Ishikawa (cell line): ENCODE measurements at regions not wholly inside any gene's neighbourhood (a gene's known extent, or its start where the extent isn't known, plus 50 kb on each side); places are given as distances from the start of the nearest gene placed in this dataset.

Experiments
- CEBPB ChIP-seq: IDR thresholded peaks from 2 replicates; pipeline ENCODE4 v1.6.1; 2012
- CREB1 ChIP-seq: IDR thresholded peaks from 2 replicates; pipeline ENCODE4 v1.6.1; 2012; ENCODE audit warnings: low read depth
- EGR1 ChIP-seq: IDR thresholded peaks from 2 replicates; pipeline ENCODE4 v1.6.1; 2012
- EP300 ChIP-seq: IDR thresholded peaks from 2 replicates; pipeline ENCODE4 v1.6.1; 2012; ENCODE audit warnings: borderline replicate concordance
- FOXM1 ChIP-seq: IDR thresholded peaks from 2 replicates; pipeline ENCODE4 v1.6.1; 2012; ENCODE audit warnings: low read depth, borderline replicate concordance
- NFIC ChIP-seq: IDR thresholded peaks from 2 replicates; pipeline ENCODE4 v1.6.1; 2012
- RAD21 ChIP-seq: IDR thresholded peaks from 2 replicates; pipeline ENCODE4 v1.6.1; 2012; ENCODE audit warnings: low read depth
- REST ChIP-seq: IDR thresholded peaks from 2 replicates; pipeline ENCODE4 v1.6.1; 2012; ENCODE audit warnings: low read depth, mild to moderate bottlenecking
- TAF1 ChIP-seq: IDR thresholded peaks from 2 replicates; pipeline ENCODE4 v1.6.1; 2012; ENCODE audit warnings: low read depth, mild to moderate bottlenecking
- TCF12 ChIP-seq: IDR thresholded peaks from 2 replicates; pipeline ENCODE4 v1.6.1; 2012; ENCODE audit warnings: low read depth
- TEAD4 ChIP-seq: IDR thresholded peaks from 2 replicates; pipeline ENCODE4 v1.6.1; 2012
- YY1 ChIP-seq: IDR thresholded peaks from 2 replicates; pipeline ENCODE4 v1.6.1; 2012; ENCODE audit warnings: low read depth
- ZBTB7A ChIP-seq: IDR thresholded peaks from 2 replicates; pipeline ENCODE4 v1.6.1; 2012; ENCODE audit warnings: low read depth
- TF ChIP-seq, protein P1 (sequence below): IDR thresholded peaks from 2 replicates; pipeline ENCODE4 v1.6.1; 2012
- TF ChIP-seq, protein P2 (sequence below): IDR thresholded peaks from 2 replicates; pipeline ENCODE4 v1.6.1; 2012

DNA sequence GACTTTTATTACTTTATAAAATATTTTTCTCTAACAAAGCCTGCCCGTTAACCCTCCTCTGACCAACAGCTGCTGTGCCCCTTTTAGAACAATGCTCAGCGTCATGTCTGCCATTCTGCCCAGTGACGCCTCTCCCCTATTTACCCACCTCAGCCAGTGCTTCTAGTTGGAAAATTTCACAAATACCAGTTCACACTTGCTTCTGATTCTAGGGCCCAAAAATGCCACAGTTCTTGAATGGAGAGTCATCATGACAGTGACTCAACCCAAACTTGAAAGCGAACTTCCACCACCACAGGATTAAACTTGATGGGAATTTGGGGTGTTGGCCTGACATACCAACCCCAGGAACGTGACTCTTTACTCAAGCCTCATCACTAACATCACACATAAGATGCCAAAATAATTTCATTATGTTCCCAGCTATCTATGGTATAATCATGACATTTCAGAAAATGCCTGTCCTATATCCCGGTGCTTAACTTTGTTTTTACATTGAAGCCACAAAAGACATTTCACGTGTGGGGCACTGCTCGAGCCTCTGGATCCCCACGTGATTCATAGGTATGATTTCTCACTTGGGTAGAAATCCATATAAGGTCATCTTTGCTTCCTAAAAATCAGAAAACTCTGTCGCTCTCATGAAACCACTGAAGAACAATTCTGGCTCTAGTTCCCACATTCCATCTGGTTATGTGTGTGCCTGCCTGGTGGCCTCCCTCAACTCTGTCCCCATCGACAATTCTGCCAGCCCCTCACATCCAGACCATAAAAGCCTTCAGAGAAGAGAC lies 220.9 kb downstream of the ACTL7B start:
- TF ChIP-seq TCF12, result no peak

GRCh38 chr9:108634204-108634603 lies 221.6 kb downstream of the ACTL7B start:
- TF ChIP-seq FOXM1 (no peak), CEBPB (no peak), NFIC (no peak), EP300 (no peak), CREB1 (no peak), EGR1 (no peak), REST (no peak), TCF12 (no peak)
- TF ChIP-seq, protein P1, sequence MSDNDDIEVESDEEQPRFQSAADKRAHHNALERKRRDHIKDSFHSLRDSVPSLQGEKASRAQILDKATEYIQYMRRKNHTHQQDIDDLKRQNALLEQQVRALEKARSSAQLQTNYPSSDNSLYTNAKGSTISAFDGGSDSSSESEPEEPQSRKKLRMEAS, result no peak
- TF ChIP-seq, protein P2, sequence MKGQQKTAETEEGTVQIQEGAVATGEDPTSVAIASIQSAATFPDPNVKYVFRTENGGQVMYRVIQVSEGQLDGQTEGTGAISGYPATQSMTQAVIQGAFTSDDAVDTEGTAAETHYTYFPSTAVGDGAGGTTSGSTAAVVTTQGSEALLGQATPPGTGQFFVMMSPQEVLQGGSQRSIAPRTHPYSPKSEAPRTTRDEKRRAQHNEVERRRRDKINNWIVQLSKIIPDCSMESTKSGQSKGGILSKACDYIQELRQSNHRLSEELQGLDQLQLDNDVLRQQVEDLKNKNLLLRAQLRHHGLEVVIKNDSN, result no peak

DNA sequence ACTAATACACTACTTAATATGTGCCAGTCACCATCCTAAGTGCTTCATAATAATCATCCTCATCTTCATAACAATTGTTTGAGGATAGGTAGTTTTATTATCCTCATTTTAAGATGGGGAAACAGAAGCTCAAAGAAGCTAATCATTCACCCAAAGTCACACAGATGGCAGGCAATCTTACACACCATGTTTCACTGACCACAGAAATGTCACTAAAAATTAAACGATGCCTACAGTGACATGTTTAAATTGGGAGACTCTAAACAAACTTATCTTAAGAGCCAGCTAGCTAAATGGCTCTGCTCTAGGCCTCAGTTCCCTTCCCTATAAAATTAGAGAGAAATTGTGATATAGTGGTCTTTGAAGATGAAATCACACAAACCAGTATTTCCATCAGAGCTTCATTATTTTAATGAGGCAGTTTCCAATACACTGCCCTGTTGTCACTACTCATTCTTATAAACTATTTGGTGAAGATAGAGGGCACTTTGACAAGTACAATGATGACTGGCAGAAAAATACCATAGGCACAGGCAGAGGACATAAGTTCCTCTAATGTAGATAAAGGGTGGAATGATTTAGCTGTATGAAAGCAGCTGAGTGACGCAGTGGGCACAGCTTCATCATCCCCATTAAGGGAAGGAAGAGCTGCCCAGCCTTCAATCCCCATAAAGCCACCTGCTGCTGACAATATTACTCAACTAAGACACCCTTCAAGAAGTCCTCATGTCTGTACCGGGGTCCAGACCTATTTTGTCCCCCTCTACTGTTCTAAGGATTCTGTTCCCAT lies 224.1 kb downstream of the ACTL7B start:
- TF ChIP-seq CREB1 (no peak), ZBTB7A (no peak), YY1 (no peak), CEBPB (no peak), TEAD4 (no peak), EGR1 (no peak), EP300 (no peak), FOXM1 (no peak), RAD21 (no peak), NFIC (no peak), TCF12 (no peak), TAF1 (no peak)
- TF ChIP-seq, protein P2, result no peak
- TF ChIP-seq, protein P1, result no peak

DNA sequence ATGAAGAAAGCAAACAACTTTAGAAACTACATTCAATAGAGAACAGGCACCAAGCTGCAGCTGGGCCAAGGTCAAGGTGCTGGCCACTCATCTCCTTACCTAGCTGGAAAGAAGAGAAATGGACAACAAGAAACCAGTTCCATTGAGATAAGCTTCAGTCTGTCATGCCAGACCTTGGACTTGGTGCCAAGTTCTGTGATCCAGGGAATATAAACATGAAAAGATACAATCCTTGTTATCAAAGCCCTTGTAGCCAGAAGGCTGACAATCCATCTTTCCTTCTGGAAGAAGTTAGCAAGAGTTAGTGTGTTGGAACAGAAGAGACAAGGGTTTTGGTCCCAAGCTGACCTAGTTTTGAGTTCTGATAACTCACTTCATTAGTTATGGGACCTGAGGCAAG lies 227.5 kb downstream of the ACTL7B start:
- TF ChIP-seq YY1 (no peak), TCF12 (no peak), CREB1 (no peak), EGR1 (no peak), FOXM1 (no peak), CEBPB (no peak), REST (no peak), ZBTB7A (no peak), EP300 (no peak), TEAD4 (no peak), NFIC (no peak), RAD21 (no peak)
- TF ChIP-seq, protein P1, result no peak

DNA sequence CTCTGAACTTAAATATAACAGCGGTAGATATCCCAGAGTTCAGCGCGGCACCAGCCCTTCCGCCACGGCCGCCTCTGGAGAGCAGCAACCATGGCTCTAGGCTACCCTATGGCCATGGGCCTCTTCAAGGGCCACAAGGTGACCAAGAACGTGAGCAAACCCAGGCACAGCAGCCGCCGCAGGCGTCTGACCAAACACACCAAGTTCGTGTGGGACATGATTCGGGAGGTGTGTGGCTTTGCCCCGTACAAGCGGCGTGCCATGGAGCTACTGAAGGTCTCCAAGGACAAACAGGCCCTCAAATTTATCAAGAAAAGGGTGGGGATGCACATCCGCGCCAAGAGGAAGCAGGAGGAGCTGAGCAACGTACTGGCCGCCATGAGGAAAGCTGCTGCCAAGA lies 229.0 kb downstream of the ACTL7B start:
- TF ChIP-seq YY1 (no peak), ZBTB7A (no peak), RAD21 (no peak), CEBPB (no peak), CREB1 (no peak)
- TF ChIP-seq, protein P2, result no peak
